ENCODE measurements at regions not wholly inside any gene's neighbourhood (a gene's known extent, or its start where the extent isn't known, plus 50 kb on each side); places are given as distances from the start of the nearest gene placed in this dataset.
A peak's percentile ranks its signal among the peaks of the same experiment; 100 is the strongest.

DNA sequence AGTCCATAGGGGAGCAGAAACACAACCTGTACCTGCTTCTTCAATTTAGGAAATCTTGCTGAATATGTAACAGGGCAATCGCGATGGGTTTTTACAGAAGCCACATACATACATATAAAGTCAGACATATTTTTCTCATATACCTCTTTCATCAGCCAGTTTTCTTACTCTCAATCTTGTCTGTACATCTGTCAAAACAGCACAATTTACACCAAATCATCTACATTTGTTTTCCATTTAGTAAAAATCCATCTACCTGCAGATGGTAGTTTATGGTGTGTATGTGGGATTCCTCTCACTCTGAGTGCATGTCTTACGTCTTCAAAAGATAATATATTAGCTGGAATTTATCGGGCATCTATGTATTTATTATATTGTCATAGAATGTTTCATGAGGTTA lies 208.7 kb downstream of the ZPLD1 start:
- Mint-ChIP-seq H3K27me3 (peaks cover 4% of the 10 kb centered on the region), H3K27ac (no peak overlapping the region), H3K9me3 (peaks cover 0 to 4% (median 2%) of the 10 kb centered on the region in 3 donors), H3K4me1 (peaks cover 0 to 1% (median 0%) of the 10 kb centered on the region in 3 donors), H3K36me3 (no peaks in the 10 kb centered on the region), H3K4me3 (no peak overlapping the region)

DNA sequence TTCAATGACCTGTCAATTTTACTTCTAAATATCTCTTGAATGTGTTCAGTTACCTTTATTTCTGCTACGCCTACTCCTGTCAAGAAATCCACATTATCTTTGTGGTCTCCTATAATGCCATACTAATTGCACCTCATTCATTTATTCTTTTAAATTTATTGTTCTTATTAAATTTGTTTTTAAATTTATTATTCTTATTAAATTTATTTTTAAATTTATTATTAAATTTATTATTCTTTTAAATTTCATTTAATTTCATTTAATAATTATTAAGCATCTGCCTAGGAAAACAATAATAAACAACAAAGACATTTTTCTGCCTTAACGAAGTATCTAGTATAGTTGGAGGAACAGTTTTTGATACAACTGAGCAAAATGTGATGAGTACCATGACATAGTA lies 211.7 kb downstream of the ZPLD1 start:
- H3K27ac Mint-ChIP-seq: no peak overlapping the region
- peaks cover 0 to 4% (median 2%) of the 10 kb centered on the region in 3 donors for H3K9me3 Mint-ChIP-seq
- H3K4me1 Mint-ChIP-seq: peaks cover 0 to 1% (median 0%) of the 10 kb centered on the region in 3 donors
- H3K4me3 Mint-ChIP-seq: no peak overlapping the region
- no peaks in the 10 kb centered on the region for H3K27me3 Mint-ChIP-seq
- no peaks in the 10 kb centered on the region for H3K36me3 Mint-ChIP-seq

DNA sequence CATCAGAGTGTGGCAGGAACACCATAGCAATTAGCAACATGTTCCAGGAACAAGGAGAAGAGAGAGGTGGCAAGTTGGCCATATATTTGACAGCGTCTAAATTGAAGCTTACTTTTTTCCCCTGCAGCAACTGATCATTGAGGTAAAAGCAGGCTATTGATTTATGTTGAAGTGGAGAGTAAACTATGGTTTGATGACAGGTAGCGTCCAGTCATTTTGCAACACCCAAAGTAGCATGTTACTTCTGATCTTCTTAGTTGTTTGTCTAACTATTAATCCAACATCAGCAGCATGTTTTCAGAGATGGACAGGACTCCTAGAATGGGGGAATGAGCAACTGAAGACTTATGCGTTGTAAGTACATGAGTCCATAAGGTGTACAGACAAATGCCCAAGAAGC lies 225.8 kb downstream of the ZPLD1 start:
- H3K9me3 Mint-ChIP-seq: peaks cover 0 to 2% (median 0%) of the 10 kb centered on the region in 3 donors
- H3K4me1 Mint-ChIP-seq: no peaks in the 10 kb centered on the region
- no peaks in the 10 kb centered on the region for H3K36me3 Mint-ChIP-seq
- no peak overlapping the region for H3K27ac Mint-ChIP-seq
- H3K4me3 Mint-ChIP-seq: no peak overlapping the region
- H3K27me3 Mint-ChIP-seq: no peaks in the 10 kb centered on the region

DNA sequence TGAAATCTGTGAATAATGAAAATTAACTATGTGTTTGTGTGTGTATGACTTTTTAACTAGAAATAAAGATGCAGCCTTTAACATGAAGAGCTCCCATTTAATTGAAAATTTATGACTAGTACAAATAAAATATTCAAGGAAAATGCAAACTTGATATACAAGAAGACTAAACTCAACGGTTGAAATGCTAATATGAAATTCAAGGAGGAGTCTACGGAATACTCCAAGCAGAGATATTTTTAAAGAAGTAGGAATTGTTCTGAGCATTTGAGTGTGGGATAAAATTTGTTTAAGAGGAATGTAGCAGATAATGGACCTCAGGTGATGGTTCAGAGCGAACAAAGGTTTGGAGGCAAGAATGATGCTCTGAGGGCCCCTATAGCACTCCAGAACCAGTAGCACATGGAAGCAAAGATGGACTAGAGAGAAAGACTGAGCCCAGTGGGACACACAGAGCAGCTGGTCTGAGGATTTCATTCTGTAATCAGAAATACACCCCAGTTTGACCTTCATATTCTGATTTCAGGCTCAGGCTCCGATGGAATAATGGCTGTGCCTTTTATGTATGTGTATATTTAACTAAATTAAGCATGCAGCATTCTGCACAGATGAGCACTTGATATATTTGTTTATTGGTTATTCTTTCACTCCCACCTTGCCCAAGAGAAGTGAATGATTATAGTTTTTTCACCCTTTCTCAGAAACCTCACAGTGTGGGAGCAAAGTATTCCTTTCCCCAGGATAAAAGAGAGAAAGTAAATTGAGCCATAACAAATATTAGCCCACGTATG lies 227.1 kb downstream of the ZPLD1 start:
- no peak overlapping the region for H3K4me3 Mint-ChIP-seq
- peaks cover 0 to 2% (median 0%) of the 10 kb centered on the region in 3 donors for H3K9me3 Mint-ChIP-seq
- H3K27ac Mint-ChIP-seq: no peak overlapping the region
- no peaks in the 10 kb centered on the region for H3K27me3 Mint-ChIP-seq
- no peaks in the 10 kb centered on the region for H3K4me1 Mint-ChIP-seq
- H3K36me3 Mint-ChIP-seq: no peaks in the 10 kb centered on the region

DNA sequence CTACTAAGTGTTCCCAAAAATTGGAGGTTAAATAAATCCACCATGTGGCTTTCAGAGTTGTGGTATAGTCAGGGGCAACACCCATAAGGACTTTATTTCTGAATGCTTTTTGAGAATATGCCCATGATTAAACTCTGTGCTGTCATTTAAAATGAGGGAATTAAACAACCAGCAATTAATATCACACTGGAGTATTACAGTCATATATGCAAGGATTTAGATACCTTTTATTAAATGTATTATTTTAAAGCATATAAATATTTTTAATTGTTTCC lies 227.6 kb downstream of the ZPLD1 start:
- H3K27ac Mint-ChIP-seq: no peak overlapping the region
- no peaks in the 10 kb centered on the region for H3K4me1 Mint-ChIP-seq

DNA sequence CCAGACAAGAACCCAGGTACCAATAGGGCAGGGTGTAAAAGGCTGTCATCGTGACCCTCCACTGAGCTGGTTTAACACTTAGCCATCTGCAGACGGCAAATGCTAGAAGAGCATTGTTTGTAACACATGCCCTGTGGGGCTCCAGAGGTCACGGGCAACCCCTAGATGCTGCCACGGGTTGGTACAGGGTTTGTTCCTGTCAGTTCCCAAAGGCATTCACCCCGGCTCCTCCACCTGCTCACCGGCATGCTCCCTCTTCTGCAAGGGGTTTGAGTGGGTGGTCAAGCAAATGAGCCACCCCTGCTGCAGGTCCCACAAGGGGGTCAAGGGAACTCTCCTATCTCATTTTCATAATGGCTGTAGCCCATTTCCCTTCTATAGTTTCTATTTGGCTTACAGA lies 229.3 kb downstream of the ZPLD1 start:
- Mint-ChIP-seq H3K4me3 (no peak overlapping the region), H3K36me3 (no peaks in the 10 kb centered on the region), H3K9me3 (no peaks in the 10 kb centered on the region), H3K4me1 (no peaks in the 10 kb centered on the region), H3K27me3 (peaks cover 4% of the 10 kb centered on the region), H3K27ac (no peak overlapping the region)

More for the DNA sequence above, 227.6 kb downstream of the ZPLD1 start:
- Mint-ChIP-seq H3K9me3 (peaks cover 0 to 2% (median 0%) of the 10 kb centered on the region in 3 donors), H3K36me3 (no peaks in the 10 kb centered on the region), H3K4me3 (no peak overlapping the region), H3K27me3 (no peaks in the 10 kb centered on the region)

DNA sequence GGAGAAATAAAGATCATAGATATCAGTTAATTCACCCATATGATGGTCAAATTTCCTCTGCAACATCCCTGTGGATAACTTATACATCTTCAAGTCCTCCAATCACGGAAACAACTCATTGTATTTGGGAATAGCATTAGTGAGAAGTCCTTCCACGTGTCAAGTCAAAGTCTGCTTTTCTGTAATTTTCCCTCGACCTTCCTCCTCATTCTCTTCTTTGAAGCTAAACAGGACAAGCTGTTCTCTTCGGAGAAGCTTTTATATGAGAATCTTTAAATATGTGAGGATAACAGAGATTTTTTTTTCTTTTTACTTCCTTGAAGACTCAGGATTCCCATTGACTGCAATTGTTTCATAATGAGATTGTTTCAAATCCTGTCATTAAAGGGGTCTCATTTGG lies 230.4 kb downstream of the ZPLD1 start:
- peaks cover 4% of the 10 kb centered on the region for H3K27me3 Mint-ChIP-seq

DNA sequence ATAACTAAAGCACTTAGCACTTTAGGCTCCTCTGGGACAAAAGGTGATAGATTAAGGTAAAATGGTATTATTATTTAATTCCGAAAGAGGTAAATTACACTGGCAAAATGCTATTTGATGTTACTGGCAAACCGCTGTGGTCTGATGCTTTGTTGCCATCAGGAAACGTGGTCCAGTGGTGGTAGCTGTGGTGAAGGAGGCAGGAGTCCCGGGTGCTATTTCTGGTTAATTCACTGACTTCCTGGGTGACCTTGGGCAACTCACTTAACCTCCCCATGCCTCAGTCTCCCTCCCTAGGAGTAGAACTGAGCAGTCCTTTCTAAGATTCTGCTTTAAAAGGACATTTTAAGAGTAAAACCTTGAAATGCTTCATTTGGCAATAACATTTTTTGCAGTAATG lies 233.4 kb downstream of the ZPLD1 start:
- no peaks in the 10 kb centered on the region for H3K36me3 Mint-ChIP-seq
- no peak overlapping the region for H3K4me3 Mint-ChIP-seq
- no peak overlapping the region for H3K27ac Mint-ChIP-seq
- no peaks in the 10 kb centered on the region for H3K9me3 Mint-ChIP-seq
- no peaks in the 10 kb centered on the region for H3K4me1 Mint-ChIP-seq
- H3K27me3 Mint-ChIP-seq: peaks cover 4% of the 10 kb centered on the region

More for the DNA sequence above, 230.4 kb downstream of the ZPLD1 start:
- Mint-ChIP-seq H3K27ac (no peak overlapping the region), H3K4me1 (no peaks in the 10 kb centered on the region), H3K9me3 (no peaks in the 10 kb centered on the region), H3K36me3 (no peaks in the 10 kb centered on the region), H3K4me3 (no peak overlapping the region)

DNA sequence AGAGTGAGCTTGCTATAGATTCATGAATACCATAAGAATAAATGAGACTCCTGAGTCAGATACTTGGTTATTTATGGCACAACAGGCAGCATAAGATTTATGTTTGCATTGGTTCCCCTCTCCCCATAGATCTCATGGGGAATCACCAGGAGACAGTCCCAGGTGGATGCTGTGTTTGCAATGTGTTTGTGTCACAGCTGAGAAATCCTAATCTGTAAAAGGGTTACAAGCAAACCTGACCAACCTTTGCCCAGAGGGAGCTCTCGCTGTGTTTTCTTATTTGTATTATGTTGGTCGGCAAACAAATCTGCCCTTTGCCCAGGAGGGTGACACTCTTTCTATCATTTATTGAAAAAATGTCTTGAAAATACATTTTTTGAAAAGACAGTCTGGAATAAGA lies 236.2 kb downstream of the ZPLD1 start:
- peaks cover 11% of the 10 kb centered on the region for H3K27me3 Mint-ChIP-seq

DNA sequence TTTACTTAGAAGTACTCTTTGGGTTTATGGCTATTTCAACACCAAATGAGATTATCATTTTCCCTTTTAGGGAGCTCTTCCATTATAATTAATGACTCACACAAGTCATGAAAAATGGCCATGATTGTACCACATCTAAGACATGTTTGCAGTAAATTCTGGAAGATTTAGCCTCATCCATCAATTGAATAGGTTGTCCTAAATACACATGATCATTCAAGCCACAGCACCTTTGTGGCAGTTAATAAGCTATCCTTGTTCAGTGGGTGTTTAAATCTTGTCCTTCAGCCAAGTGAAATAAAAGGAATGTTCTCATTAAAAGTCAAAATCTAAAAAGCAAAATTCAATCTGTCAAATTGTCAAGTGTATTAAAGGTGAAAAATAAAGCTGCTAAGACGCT lies 237.5 kb downstream of the ZPLD1 start:
- no peak overlapping the region for H3K4me3 Mint-ChIP-seq
- no peak overlapping the region for H3K27ac Mint-ChIP-seq
- H3K27me3 Mint-ChIP-seq: peaks cover 11% of the 10 kb centered on the region
- no peaks in the 10 kb centered on the region for H3K36me3 Mint-ChIP-seq
- no peaks in the 10 kb centered on the region for H3K4me1 Mint-ChIP-seq
- H3K9me3 Mint-ChIP-seq: no peaks in the 10 kb centered on the region

More for the DNA sequence above, 236.2 kb downstream of the ZPLD1 start:
- H3K36me3 Mint-ChIP-seq: no peaks in the 10 kb centered on the region
- H3K4me3 Mint-ChIP-seq: no peak overlapping the region
- no peaks in the 10 kb centered on the region for H3K4me1 Mint-ChIP-seq
- H3K9me3 Mint-ChIP-seq: no peaks in the 10 kb centered on the region
- H3K27ac Mint-ChIP-seq: no peak overlapping the region

DNA sequence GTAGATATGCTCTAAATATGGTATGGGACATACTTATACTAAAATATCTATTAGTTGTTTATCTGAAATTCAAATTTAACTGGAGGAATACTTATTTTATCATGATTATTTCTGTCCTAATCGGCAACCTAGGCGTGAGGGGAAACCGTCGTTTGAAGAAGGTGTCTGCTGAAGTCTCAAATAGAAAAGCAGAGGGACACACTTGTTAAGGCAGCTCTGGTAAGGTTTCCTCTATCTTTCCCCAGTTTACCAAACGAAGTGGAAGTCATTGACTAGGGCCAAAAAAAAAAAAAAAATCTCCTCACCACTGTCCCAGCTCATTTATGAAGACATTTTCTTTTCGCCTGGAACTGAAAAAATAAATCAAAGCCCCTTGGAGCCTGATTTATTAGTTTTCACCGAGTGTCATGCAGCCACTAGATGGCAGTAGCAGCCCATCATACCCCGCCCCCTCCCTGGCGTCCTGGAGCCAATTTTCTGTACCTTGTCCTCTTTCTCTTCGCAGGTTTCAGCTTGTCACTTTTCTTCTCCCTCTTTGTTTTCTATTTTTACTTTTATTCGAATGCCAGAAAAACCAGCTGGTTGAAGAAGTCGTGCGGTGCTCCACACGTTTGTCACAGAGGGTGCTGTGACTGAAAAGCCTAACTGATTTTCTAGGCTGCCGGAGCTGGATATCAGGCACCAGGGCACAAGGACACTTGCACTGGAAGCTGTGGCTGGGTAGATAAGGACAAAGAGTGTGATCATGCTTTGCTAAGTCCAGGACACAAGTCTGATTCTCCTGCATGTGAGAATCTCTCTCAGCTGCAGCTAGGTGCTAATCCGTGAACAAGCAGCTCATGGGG lies 238.7 kb downstream of the ZPLD1 start:
- Mint-ChIP-seq H3K36me3 (no peaks in the 10 kb centered on the region), H3K4me3 (peak overlapping the region in 1 of 4 donors; percentile 58), H3K27me3 (peaks cover 11% of the 10 kb centered on the region), H3K9me3 (no peaks in the 10 kb centered on the region), H3K4me1 (no peaks in the 10 kb centered on the region), H3K27ac (no peak overlapping the region)

DNA sequence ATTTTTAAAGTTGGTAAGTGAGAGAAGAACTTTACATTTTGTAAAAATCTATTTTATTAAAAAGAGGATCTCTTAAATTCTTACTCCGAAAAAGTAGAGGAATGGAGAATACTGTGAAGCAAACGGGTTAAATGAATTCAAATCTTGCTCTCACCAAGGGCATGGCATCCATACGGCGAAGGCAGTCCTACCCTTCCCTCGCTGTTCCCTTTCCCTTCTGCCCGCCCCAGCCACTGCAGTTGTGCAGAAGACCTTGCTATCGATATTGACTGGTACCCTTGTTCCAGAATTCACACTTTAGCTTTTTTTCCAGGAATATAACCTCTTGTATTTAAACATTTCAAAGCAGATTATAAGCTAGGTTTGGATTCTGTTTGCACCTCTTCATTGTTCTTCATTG lies 239.5 kb downstream of the ZPLD1 start:
- peaks cover 7% of the 10 kb centered on the region for H3K27me3 Mint-ChIP-seq
- no peaks in the 10 kb centered on the region for H3K36me3 Mint-ChIP-seq
- H3K27ac Mint-ChIP-seq: no peak overlapping the region
- no peaks in the 10 kb centered on the region for H3K9me3 Mint-ChIP-seq
- no peaks in the 10 kb centered on the region for H3K4me1 Mint-ChIP-seq
- no peak overlapping the region for H3K4me3 Mint-ChIP-seq

DNA sequence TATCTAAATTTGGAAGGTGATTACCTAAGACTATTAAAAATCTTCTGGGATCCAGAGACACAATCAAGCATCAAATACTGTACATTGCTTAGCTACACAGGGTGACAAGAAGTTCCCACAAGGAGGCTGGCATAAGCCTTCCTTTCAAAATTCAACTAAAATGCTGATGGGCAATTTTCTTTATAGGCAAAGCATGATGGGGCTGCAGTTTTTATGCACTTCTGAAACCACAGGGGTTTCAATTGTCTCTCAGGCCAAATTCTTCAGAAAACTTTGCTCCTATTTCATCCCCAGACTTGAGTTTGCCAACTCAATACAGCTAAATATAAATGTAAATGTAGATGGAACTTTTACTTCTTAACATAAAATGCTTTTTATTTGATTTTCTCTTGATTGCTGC lies 241.6 kb downstream of the ZPLD1 start:
- H3K4me1 Mint-ChIP-seq: no peaks in the 10 kb centered on the region
- H3K27me3 Mint-ChIP-seq: peaks cover 7% of the 10 kb centered on the region
- no peak overlapping the region for H3K4me3 Mint-ChIP-seq
- H3K27ac Mint-ChIP-seq: no peak overlapping the region
- H3K36me3 Mint-ChIP-seq: no peaks in the 10 kb centered on the region
- no peaks in the 10 kb centered on the region for H3K9me3 Mint-ChIP-seq

DNA sequence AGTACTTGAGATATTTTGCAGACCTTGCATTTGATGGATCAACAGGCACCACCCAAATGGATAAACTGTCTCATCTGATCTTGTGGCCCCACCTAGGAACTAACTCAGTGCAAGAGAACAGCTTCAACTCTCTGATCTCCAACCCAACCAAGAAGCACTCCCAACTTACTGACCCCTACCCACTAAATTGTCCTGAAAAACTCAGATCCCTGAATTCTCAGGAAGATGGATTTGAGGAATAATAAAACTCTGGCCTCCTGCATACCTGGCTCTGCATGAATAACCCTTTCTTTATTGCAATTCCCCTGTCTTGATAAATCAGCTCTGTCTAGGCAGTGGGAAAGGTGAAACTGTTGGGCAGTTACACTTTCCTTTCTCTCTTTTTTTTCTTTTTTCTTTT lies 247.9 kb downstream of the ZPLD1 start:
- H3K4me1 Mint-ChIP-seq: no peaks in the 10 kb centered on the region
- no peaks in the 10 kb centered on the region for H3K36me3 Mint-ChIP-seq
- H3K27ac Mint-ChIP-seq: no peak overlapping the region
- H3K9me3 Mint-ChIP-seq: no peaks in the 10 kb centered on the region
- no peak overlapping the region for H3K4me3 Mint-ChIP-seq
- H3K27me3 Mint-ChIP-seq: no peaks in the 10 kb centered on the region

DNA sequence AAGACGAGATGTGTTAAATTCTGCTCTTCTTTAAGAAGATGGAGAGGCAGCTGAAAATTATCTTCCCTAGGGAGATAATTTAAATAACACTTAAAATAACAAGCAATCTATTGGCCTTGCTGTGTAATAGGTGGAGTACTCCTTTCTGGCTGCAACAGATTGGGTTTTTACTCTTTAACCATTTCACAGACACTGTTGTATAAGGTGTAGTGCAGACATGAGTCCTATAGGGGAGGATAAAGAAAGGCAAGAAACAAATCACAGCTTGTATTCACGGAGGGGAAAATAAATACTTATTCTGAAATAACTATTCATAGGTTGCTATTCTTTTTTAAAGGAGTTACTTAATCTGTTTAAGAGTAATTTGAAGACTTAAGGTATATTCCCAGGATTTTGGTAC lies 252.0 kb downstream of the ZPLD1 start:
- H3K9me3 Mint-ChIP-seq: no peaks in the 10 kb centered on the region
- no peaks in the 10 kb centered on the region for H3K27me3 Mint-ChIP-seq
- H3K27ac Mint-ChIP-seq: no peak overlapping the region
- no peaks in the 10 kb centered on the region for H3K36me3 Mint-ChIP-seq
- H3K4me3 Mint-ChIP-seq: no peak overlapping the region
- no peaks in the 10 kb centered on the region for H3K4me1 Mint-ChIP-seq

Data from IgD-negative memory B cell (primary cell).